Pancreas (tissue), 10 donors: ENCODE measurements at regions not wholly inside any gene's neighbourhood (a gene's known extent, or its start where the extent isn't known, plus 50 kb on each side); places are given as distances from the start of the nearest gene placed in this dataset.

Experiments
- ATAC-seq, 4 donors: fragments of 200-7000 bp; cut with Tn5 transposase; one replicate each; pipeline versions ENCODE4 v1.8.0 to v1.9.1; 2020; ENCODE audit warnings: mild to moderate bottlenecking in 4 of 4, moderate library complexity in 4 of 4
- DNase-seq, 6 donors: peaks; one replicate each; pipeline ENCODE4 v3.0.0-alpha.2; 2020
- FAIRE-seq: peaks from 2 replicates; lab custom pipeline; 2012; peaks lifted over from hg19 to GRCh38; lab: Jason Lieb, UNC
- H3K27ac ChIP-seq, 4 donors: fragments of 200-600 bp; sonication (generic); 1 replicate in 3 of 4; 2 replicates in 1 of 4; pipeline versions ENCODE4 v1.5.0 to v1.8.0; 2020
- H3K27me3 ChIP-seq, 4 donors: fragments of 200-600 bp; one replicate each; pipeline ENCODE4 v1.8.0; 2021
- H3K36me3 ChIP-seq, 3 donors: fragments of 200-600 bp; sonication (generic) in 1 of 3; one replicate each; pipeline versions ENCODE4 v1.5.0 to v1.8.0; 2020 to 2021
- H3K4me1 ChIP-seq, 3 donors: fragments of 200-600 bp; one replicate each; pipeline ENCODE4 v1.8.0; 2021
- H3K4me3 ChIP-seq, 4 donors: fragments of 200-600 bp; sonication (generic) in 2 of 4; one replicate each; pipeline versions ENCODE4 v1.5.0 to v1.8.0; 2020 to 2021
- H3K9me3 ChIP-seq, 4 donors: fragments of 200-600 bp; one replicate each; pipeline ENCODE4 v1.8.0; 2021
- WGBS, 2 donors: extraction: QIAGEN DNeasy Blood & Tissue Kit; methylation state at CpG; one replicate each; pipeline ENCODE4 v1.1.7; 2013; 5-methylcytosine and 5-hydroxymethylcytosine counted together
- intact Hi-C, 3 donors: fragments of 100-400 bp; cut with DNase I; formaldehyde crosslinking; loops; one replicate each; pipeline versions ENCODE4 v1.11.1 to v1.14.2; 2022
- TF ChIP-seq, protein P1 (sequence below), 4 donors: fragments of 200-600 bp; sonication (generic) in 3 of 4; IDR thresholded peaks; one replicate each; pipeline versions ENCODE4 v1.5.0 to v1.8.0; 2021; ENCODE audit warnings: antibody characterized with exemption in 4 of 4
- donor health status: healthy with polysubstance abuse.
- donor health status: DM: no; HTN: no; CAD: no; lungs with moderate emphysema.
- donor health status: DM: no; HTN: no; CAD: no.
- donor health status: control.
- donor health status: control.
- donor health status: Bipolar disorder and iron deficiency.
- donor health status: DM: yes; HTN: yes; CAD: no.
- donor health status: DM: no; HTN: no; CAD: no.
- donor health status: DM: no; HTN: no; CAD: no.
- donor health status: DM: yes; HTN: yes; CAD: no.

DNA sequence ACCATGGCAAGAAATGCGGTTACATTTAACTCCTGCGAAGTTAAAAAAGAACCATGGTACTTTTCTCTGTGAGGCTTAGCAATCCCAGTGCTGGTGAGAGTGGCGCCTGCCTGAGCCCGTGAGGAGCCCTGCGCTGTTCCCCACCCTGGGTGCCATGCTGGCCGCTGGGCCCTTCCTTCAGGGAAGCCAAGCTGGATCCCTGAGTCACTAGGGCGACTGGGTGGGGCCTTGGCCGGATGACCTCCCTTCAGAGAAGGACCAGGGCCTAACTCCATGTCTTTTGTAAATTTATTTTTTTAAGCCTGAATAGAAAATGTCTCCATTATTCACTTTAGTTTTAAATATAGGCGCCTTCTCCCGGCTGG is 209.1 kb downstream of the ERMARD start:
- intact Hi-C loops: loop anchor here in 1 of 3 donors (10.0 kb wide), 1 partner anchor 334 kb away; the partner anchor contains the start of gene DLL1
- no peaks in the 10 kb centered on the region for H3K27me3 ChIP-seq
- FAIRE-seq: no peak
- WGBS, 2 donors: 89 to 90% methylated on average over 10 of the region's 10 CpGs
- no peak for ATAC-seq
- TF ChIP-seq, protein P1, sequence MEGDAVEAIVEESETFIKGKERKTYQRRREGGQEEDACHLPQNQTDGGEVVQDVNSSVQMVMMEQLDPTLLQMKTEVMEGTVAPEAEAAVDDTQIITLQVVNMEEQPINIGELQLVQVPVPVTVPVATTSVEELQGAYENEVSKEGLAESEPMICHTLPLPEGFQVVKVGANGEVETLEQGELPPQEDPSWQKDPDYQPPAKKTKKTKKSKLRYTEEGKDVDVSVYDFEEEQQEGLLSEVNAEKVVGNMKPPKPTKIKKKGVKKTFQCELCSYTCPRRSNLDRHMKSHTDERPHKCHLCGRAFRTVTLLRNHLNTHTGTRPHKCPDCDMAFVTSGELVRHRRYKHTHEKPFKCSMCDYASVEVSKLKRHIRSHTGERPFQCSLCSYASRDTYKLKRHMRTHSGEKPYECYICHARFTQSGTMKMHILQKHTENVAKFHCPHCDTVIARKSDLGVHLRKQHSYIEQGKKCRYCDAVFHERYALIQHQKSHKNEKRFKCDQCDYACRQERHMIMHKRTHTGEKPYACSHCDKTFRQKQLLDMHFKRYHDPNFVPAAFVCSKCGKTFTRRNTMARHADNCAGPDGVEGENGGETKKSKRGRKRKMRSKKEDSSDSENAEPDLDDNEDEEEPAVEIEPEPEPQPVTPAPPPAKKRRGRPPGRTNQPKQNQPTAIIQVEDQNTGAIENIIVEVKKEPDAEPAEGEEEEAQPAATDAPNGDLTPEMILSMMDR (IDR thresholded peaks at IDR 0.05): no peak
- DNase-seq: peak in 2 of 6 donors; percentile 6 to 51
- H3K4me3 ChIP-seq: no peak overlapping the region
- no peaks in the 10 kb centered on the region for H3K36me3 ChIP-seq
- no peak overlapping the region for H3K27ac ChIP-seq
- H3K4me1 ChIP-seq: no peaks in the 10 kb centered on the region
- H3K9me3 ChIP-seq: no peaks in the 10 kb centered on the region

DNA sequence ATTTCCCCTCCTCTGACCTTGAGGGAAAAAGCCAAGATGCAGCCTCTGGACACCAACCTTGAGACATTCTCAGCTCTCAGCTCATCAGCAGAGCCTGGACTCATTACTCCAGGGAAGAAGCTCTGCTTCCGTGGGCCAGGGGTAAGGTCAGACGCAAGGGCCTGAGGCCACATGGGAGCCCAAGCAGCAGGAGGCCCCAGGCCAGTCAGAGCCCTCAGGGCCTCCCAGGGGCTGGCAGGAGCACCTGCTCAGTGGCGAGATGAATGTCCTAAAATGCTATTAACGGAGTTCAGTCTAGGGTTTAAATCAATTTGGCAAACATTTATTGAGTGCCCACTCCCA is 208.6 kb downstream of the ERMARD start:
- no peak for FAIRE-seq
- TF ChIP-seq, protein P1 (IDR thresholded peaks at IDR 0.05): no peak
- ATAC-seq: no peak
- DNase-seq: peak in 3 of 6 donors; percentile 0 to 39 (median 35)
- intact Hi-C loops: loop anchor here in 1 of 3 donors (10.0 kb wide), 1 partner anchor 335 kb away; the partner anchor contains the start of gene DLL1
- Histone ChIP-seq H3K36me3 (no peaks in the 10 kb centered on the region), H3K27me3 (no peaks in the 10 kb centered on the region), H3K4me1 (no peaks in the 10 kb centered on the region), H3K9me3 (no peaks in the 10 kb centered on the region), H3K27ac (peak overlapping the region in 2 of 4 donors; percentile 46 to 58), H3K4me3 (no peak overlapping the region)
- 69% methylated on average over 4 of the region's 4 CpGs for WGBS, 2 donors

DNA sequence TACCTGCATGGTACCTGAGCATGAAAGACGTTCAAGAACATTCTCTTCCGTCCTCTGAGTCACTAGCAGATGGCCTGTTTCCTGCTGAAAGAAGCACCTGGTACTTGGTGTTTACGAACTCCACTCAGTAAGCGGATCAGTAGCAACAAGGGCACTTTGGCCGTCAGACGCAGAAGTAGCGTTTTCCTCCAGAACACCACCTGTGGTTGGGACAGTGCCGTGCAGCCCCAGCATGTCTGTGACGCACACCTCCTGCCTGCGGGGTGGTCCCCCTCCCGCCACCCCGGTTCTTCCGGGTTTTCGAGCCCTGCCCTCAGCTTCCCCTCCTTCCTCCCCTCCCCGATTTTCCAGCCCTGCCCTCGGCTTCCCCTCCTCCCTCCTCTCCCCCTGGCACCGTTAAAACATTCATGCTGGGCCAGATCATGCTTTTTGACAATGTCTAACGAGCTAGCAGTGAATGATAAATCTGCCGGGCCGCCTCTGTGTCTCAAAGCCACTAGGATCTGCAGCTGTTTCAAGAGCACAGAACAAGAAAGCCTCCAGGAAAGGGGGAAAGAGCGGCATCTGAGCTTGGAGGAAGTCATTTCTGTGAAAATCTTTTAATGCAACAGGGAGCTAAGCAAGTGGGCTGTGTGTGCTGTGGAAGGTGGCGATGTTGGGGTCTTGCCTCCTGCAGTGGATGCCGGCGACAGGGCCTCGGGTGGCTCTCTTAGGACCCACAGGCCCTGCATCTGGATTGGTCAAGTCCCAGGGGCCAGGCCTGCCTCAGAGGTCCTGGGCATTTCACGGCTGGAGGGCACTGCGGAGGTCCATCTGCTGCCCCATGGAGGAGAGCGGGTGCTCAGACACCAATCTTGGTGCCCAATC is 207.9 kb downstream of the ERMARD start:
- intact Hi-C loops: loop anchor here in 1 of 3 donors (10.0 kb wide), 1 partner anchor 335 kb away; the partner anchor contains the start of gene DLL1
- Histone ChIP-seq H3K36me3 (no peaks in the 10 kb centered on the region), H3K9me3 (no peaks in the 10 kb centered on the region), H3K4me3 (no peak overlapping the region), H3K27me3 (no peaks in the 10 kb centered on the region), H3K4me1 (no peaks in the 10 kb centered on the region), H3K27ac (peak overlapping the region in 2 of 4 donors; percentile 46 to 58)
- WGBS, 2 donors: 54 to 58% methylated on average over 28 of the region's 28 CpGs
- FAIRE-seq: no peak
- peak in 5 of 6 donors; percentile 36 to 79 (median 53) for DNase-seq
- TF ChIP-seq, protein P1 (IDR thresholded peaks at IDR 0.05): peak in 1 of 4 donors; percentile 7
- ATAC-seq: peak; percentile 74 to 88 (median 80)

DNA sequence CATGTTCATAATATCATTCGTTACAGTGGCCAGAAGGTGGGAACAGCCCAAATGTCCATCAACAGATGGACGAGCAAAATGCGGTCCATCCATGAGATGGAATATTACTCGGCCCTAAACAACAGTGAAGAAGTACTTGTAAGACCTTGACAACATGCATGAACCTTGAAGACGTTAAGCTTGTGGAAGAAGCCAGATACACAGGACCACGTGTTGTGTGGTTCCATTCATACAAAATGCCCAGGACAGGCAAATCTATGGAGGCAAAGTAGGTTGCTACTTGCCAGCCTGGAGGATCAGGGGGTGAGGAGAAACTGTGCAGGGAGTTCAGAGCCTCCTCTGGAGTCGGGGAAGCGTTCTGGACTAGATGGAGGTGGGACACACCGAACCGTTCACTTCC is 207.1 kb downstream of the ERMARD start:
- Histone ChIP-seq H3K36me3 (no peaks in the 10 kb centered on the region), H3K4me3 (no peak overlapping the region), H3K4me1 (no peaks in the 10 kb centered on the region), H3K27me3 (no peaks in the 10 kb centered on the region), H3K27ac (peak overlapping the region in 1 of 4 donors; percentile 58), H3K9me3 (no peaks in the 10 kb centered on the region)
- FAIRE-seq (no peak), ATAC-seq (no peak), DNase-seq (peak in 3 of 6 donors; percentile 1 to 5 (median 5))
- intact Hi-C loops: no loop called here
- TF ChIP-seq, protein P1 (IDR thresholded peaks at IDR 0.05): no peak
- 89 to 92% methylated on average over 10 of the region's 10 CpGs for WGBS, 2 donors
